ENCODE measurements at regions not wholly inside any gene's neighbourhood (a gene's known extent, or its start where the extent isn't known, plus 50 kb on each side); places are given as distances from the start of the nearest gene placed in this dataset.
"Not testable (repeated sequence)": the region's sequence is repeated elsewhere in the genome, so short reads cannot be mapped to it uniquely, and the experiment has no call there.

DNA sequence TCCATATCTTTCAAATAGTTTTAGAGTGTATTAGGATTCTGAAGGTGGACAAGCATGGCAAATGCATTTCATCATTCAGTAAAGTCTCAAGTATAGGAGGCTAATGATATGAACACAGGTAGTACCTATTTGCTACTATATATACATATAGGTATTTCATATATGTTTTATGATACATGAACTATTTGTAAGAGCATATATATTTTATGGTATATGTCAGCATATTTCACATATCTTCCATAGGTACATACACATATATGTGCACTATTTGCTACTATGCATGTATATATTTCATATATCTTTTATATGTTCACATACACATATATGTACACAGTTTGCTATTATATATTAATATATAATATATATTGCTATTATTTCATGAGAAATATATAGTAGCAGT, 1291.7 kb upstream of the MIR17HG start:
- no peak for DNase-seq (ENCODE audit: low read depth in 2 of 2)

DNA sequence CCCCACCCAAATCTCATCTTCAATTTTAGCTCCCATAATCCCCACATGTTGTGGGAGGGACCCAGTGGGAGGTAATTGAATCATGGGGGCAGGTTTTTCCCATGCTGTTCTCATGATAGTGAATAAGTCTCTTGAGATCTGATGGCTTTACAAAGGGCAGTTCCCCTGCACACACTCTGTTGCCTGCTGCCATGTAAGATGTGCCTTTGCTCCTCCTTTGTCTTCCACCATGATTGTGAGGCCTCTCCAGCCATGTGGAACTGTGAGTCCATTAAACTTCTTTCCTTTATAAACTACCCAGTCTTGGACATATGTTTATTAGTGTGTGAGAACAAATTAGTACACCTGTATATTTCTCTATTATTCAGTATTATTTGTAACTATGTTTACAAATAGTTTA, 1283.3 kb upstream of the MIR17HG start:
- not testable (repeated sequence) for DNase-seq (ENCODE audit: low read depth in 2 of 2)

DNA sequence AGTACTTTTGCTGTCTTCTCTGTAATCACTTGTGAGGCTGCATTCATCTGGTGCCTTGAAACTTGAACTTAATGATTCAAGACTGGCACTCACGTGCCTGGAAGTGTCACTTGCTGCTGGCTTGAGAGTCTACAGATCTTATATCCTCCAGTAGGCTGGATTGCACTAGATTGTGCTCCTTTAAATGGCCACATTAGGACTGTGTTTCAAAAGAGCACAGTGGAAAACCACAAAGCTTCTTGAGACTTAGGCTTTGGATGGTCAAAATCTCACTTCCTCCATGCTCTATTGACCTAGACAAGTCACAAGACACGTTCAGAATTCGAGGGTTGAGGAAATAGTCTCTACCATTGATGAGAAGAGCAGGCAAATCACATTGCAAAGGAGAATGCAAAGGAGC, 1278.8 kb upstream of the MIR17HG start:
- no peak for DNase-seq (ENCODE audit: low read depth in 2 of 2)

DNA sequence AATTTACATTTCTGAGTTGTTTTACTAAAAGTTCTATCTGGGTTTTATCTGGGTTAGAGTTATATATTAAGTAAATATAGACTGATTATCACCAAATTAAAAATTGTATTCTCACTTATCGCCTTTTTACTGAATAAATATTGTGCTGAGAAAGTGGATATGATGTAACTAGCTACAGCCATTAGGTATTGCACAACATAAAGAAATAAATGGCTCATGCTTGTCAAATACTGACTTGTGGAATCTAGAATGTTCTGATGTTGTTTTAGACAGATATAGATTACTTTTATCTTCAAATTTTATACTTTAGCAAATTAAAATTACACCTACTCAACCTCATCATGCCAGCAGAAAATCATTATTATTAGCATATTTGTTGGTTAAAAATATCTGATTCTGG, 1277.1 kb upstream of the MIR17HG start:
- DNase-seq (ENCODE audit: low read depth in 2 of 2), result no peak

DNA sequence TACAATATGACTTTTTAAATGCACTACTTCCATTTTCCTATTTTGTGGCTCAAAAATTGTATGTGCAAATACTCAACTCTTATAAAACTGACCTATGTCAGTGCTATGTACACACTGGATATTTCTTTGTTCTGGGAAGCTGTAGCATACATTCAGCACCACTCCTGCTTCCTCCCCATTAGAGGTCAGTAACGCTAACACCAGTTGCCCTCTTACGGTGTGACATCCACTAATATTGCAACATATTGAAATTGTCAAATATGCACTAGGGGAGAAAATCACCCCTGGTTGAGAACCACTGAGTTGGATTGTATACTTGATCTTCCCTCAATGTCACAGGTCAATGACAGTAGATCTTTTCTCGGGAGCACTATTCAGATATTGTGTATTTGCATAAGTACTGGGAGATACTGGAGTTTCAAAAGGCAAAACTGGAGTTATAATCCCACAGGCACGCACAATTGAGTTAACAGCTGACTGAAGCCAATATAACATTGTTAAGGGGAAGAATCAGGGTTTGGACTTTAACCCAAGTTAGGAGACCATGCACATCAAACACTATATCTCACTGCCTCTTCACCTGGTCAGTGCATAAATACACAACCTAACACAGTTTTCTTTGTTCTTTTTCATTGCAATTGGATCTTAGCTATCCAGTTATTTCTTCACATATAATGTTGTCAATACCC, 1276.5 kb upstream of the MIR17HG start:
- DNase-seq (ENCODE audit: low read depth in 2 of 2), result no peak

DNA sequence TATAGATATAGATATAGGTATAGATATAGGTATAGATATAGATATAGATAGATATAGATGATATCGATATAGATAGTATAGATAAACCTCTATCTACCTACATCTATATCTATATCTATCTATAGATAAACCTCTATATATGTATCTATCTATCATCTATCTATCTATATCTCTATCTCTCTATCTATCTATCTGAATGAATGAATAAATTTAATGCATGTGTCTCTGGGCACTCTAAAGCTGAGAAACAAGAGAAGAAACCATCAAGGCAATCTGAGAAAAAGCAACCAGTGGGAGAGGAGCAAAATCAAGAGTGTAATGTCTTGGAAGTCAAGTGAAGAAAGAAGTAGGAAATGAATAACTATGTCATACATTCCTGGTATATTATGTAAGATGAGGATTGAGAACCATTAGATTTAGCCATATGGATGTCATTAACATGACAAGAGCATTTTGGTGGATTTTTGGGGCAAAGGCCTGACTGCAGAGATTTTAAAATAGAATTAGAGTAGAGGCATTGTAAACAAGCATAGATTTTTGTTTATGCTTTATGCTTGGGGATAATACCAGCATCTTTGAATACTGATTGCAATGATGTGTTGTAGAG, 1262.7 kb upstream of the MIR17HG start:
- DNase-seq (ENCODE audit: low read depth in 2 of 2), result peak; percentile 53 to 63

DNA sequence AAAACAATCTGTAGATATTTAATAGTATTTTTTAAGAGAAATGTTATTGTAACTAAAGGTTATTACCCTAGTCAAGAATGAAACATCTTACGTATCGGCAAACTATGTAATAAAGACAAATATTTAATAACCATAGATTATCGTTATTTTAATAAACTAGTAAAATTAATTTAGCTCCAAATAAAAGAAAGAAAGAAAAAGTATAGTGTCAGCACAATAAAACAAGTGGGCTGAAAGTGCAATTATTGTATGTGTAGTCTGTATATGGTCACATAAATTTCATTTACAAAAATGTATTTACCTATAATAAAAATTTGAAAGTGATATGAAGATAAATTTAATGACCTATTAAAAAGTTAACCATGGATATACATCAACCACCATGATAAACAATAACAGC, 1258.4 kb upstream of the MIR17HG start:
- DNase-seq (ENCODE audit: low read depth in 2 of 2), result no peak

DNA sequence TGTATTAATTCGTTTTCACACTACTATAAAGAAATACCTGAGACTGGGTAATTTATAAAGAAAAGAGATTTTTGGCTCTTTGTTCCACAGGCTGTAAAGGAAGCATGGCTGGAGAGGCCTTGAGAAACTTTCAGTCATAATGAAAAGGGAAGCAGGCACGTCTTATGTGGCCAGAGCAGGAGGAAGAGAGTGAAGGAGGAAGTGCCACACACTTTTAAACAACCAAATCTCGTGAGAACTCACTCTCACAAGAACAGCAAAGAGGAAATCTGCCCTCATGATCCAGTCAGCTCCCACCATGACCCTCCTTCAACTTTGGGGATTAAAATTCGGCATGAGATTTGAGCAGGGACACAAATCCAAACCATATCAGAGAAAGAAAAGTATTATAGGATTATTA, 1255.9 kb upstream of the MIR17HG start:
- no peak for DNase-seq (ENCODE audit: low read depth in 2 of 2)

DNA sequence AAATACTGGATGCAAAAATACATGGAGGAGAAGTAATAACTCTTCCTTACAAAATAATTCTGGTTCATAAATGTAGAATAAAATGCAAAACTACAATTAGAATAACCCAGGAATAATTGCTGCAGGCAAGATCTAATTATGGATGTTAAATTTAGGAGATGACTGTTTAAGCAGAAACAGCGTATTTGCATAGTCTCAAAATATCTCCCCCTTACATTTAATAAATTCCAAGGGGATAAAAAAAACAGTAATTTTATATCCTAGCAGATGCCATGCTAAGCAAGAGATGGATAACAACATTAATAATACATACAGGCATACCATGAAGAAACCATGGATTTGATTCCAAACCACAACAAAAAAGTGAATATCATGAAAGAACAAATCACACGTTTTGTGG, 1253.1 kb upstream of the MIR17HG start:
- DNase-seq (ENCODE audit: low read depth in 2 of 2), result no peak

DNA sequence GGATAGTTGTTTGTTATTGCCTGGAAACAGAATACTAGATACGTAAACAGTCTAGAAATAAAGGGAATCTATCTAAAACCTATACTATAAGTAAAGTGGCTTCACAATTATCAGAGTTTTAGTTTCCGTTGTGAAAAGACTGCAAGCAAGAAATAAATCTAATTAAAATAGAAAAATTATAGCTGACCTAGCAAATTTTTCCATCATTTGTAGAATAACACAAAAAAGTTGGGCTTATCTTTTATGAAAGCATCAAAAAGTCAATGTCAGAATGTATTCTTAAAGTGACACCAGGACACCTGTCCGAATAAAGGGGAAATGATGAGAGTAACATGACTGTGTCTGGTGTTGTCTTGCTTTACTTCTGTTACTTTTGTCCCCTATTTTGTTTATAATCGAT, 1248.9 kb upstream of the MIR17HG start:
- DNase-seq (ENCODE audit: low read depth in 2 of 2), result no peak

DNA sequence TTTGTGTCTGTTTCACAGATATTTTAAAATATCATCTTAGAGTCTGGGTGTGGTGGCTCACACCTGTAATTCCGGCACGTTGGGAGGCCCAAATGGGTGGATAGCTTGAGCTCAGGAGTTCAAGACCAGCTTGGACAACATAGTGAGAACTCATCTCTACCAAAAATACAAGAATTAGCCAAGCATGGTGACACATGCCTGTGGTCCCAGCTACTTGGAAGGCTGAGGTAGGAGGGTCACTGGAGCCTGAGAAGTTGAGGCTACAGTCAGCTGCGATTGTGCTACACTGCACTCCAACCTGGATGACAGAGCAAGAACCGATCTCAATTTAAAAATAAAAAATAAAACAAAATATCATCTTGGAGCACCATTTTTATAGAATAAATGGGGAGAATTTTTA, 1247.6 kb upstream of the MIR17HG start:
- no peak for DNase-seq (ENCODE audit: low read depth in 2 of 2)

DNA sequence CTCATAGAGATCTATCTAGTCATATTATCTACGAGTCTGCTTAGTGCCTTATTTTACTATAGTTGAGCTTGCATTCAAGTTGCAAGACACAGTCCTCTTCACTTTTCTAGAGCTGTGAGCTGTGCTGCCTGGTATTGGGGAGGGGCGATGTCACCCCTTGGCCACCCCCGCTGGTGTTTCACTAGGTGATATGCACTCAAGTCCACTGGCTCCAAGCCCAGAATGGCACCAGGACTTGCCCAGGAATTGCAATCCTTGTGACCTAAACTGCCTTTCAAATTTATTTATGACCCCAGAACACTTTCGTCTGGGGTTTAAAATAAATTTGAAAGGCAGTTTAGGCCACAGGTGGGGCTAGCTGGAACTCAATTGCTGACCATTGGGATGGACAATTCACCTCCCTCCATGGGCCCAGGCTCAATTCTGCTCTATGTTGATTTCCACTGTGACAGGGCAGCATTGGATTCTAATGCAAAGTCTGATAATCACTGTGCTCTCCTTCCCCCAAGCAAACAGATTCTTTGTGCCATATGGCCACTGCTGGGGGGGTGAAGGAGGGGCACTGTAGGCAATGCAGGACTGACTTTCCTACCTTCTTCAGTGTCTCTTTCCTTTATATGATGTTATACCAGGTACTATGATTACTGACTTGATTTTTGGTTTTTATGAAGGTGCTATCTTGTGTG, 1244.2 kb upstream of the MIR17HG start:
- no peak for DNase-seq (ENCODE audit: low read depth in 2 of 2)

DNA sequence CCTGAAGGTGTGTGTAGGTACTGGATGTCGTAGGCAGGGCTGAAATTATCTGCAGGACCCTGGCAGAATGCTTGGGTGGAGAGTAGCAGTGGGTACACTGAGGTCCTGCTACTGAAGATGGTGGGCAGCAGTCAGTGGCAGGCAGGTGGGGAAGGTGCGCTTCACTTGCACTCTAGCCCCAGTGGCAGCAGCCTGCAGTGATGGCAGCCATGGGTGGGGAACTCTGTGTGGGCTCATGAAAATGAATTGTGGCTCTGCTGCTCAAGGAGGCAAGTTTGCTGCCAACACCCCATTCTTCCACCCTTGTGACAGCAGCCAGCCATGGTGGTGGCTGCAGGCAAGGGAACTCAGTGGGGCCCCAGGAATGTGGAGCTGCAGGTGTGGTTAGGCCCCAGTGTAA, 1242.7 kb upstream of the MIR17HG start:
- DNase-seq (ENCODE audit: low read depth in 2 of 2), result no peak

DNA sequence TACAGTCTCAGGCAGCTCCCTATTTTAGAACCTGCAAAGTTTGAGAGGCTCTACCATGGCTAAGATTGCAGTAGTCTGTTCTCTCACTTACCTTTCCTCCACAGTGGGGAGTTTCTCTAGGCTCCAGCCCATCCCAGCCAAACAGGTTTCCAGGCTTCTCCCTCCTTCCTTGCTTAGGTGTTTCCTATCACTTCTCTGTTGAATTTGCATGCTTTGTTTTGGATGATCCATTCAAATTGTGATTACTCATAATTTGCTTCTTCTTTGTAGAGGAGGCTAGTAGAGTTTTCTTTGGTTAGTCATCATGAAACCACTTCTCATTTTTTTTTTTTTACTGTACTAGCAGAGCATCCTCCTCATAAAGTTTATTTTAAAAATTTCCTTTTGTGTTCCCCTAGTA, 1242.2 kb upstream of the MIR17HG start:
- peak; percentile 34 to 36 for DNase-seq (ENCODE audit: low read depth in 2 of 2)

DNA sequence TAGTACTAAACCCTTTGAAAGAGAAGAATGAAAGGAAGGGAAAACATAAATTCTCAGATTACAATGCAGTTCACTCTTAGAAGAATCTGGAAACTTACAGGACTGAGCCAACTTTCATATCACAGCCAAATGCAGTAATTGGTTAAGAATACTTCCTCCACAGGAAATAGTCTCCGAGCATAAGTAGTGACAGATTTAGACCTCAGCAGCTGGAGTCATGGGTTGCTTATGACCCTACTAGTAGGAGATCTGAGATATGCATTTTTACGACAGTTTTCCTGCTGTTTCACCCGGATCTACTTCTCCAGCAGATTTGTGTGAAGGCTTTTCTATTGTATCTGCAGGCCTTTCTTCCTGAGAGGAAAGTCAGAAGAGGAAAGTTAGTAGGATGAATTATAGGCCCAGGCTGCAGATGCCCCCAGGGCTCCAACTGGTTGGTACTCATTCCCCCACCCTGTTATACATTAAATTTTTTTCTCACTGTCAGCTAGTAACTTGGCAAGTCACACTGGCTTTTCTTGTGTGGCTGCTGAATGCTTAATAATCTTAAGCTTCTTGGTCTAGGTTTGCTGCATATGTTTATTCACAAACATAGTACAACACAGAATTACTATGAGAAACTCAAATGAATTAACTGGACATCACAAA, 1241.5 kb upstream of the MIR17HG start:
- peak; percentile 65 to 67 for DNase-seq (ENCODE audit: low read depth in 2 of 2)

DNA sequence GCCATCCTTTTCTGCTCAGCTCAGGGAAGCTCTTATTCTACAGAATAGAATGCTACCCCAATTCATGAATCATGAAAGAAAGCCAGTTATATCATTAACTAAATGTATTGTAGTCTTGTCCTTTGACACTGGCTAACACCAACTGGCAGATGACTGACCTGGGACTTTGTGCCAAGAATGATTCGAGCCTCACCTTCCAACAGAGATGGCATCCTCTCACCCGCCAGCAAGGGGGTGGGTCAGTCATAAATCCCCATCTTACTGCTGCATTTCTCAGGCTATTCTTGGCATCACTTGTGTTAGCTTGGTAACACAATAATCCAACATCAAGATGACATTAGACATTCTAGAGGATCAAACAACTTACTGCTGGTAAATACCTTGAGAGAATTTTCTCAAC, 1239.8 kb upstream of the MIR17HG start:
- no peak for DNase-seq (ENCODE audit: low read depth in 2 of 2)

DNA sequence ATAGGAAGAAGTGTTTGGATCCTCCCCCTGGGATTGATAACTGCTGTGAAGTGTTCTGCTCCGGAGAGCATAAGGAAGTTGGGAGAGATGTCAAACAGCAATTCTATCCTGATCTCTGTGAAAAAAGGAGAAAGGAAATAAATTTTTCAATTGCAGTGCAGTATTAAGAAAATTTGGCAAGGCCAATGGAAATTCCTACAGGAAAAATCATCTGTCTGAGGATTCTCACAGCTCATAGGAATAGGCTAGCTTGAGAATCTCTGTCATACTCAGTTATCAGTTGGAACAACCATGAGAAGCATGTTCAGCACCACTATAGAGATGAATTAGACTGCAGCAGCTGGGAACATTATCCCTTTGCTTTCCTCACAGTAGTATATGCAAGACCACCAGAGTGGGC, 1238.9 kb upstream of the MIR17HG start:
- no peak for DNase-seq (ENCODE audit: low read depth in 2 of 2)

DNA sequence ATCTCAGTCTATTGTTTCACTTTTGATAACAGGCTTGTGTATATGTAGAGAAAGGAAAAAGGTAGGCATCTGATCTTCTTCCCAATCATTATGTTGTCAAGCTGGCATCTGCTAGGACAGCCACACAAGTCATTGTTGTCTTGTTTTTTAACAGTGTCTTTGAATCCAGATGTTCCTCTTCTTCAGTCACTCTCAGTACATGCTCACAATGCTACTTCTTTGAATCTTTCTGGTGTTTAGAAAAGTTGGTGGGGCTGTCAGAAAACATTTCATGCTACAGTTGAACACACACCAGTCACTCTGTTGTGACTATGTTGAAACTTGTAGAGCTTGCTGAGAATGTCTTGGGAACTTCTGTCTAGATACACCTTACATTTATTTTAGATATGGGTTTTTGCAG, 1231.4 kb upstream of the MIR17HG start:
- no peak for DNase-seq (ENCODE audit: low read depth in 2 of 2)

DNA sequence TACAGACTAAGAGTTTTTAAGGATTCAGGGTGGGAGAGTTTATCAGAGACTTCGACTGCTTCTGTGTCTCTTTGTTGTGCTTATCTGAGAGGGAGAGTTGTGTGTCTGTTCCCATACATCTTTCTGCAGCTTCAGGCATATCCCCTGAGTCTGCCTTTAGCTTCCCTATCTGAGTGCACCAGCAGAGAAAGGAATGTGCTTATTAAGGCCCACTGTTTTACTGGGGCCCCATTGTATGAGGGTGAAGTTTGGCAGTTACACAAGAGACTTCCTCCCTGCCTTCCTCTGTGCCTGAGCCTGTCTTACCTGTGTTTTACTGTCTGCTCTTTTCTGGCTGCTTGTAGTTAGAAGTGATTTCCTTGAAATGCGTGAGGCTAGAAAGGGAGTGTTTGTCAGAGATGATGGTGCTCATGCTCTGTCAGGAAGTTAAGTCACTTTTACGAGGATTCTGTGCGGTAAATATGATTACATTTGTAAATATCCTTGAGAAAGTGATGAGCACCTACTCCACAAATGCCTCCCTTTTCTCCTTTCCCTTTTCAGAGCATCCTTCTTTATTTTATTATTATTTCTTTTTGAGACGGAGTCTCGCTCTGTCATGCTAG, 1228.9 kb upstream of the MIR17HG start:
- no peak for DNase-seq (ENCODE audit: low read depth in 2 of 2)

DNA sequence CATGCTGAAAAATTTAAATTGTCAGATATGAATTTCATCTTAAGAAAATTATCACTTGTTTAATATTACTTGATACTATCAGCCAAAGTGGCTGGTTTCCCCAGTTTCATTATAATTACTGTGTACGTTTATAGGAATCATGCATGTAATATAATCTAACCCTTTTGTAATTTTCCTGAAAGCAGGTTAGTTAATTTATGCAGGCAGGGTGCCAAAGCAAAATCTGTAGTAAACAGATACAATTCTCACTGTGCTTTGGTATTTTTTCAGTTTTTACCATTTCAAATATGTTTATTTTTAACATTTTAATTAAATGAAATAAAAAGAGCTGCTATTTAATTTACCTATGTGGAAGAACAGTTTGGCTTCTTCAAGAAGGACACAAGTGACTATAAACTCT, 1227.5 kb upstream of the MIR17HG start:
- no peak for DNase-seq (ENCODE audit: low read depth in 2 of 2)

DNA sequence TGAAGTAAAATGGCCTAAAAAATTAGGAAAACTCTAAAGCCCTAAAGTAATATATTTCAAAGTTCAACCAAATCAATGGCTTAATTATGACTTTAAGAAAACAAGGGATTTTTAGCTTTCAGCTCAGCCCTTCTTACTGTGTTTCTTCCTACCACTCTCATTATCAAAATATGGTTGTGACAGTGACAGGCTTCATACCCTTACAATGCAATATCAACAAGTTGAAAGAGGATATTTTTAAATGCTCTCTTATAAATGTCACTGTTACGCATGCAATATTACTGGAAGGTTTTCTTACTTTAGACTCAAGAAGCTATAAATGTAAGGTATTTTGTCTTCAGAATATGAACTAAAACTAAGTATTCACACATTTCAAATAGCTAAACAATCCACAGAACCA, 1225.7 kb upstream of the MIR17HG start:
- DNase-seq (ENCODE audit: low read depth in 2 of 2), result no peak

DNA sequence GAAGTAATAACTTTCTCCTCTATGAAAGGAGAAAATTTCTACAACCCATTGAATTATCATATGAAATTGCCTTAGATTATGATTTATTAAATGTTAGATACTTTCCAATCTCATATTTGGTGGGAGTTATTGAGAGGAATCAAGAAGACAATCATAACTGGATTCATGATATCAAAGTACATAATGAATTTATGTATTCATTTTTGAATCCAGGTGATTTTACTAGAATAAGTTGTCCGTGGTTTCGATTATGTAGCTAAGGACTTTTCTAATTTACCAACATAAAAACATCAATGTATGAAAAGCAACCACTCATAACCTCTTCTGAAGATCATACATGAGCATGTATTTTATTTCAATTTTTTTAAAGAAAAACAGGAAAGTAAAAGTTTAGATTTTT, 1225.0 kb upstream of the MIR17HG start:
- DNase-seq (ENCODE audit: low read depth in 2 of 2), result no peak

Measured in fibroblast of skin of left quadriceps (primary cell).